ENCODE measurements at regions not wholly inside any gene's neighbourhood (a gene's known extent, or its start where the extent isn't known, plus 50 kb on each side); places are given as distances from the start of the nearest gene placed in this dataset.

GRCh38 chr9:86405086-86405491 is 50.9 kb upstream of the TUT7 start:
- DNase-seq (ENCODE audit: low read depth in 4 of 4, low spot score in 3 of 4): no peak
